IPS-15b (cell line): ENCODE measurements at regions not wholly inside any gene's neighbourhood (a gene's known extent, or its start where the extent isn't known, plus 50 kb on each side); places are given as distances from the start of the nearest gene placed in this dataset.
"Not testable (repeated sequence)": the region's sequence is repeated elsewhere in the genome, so short reads cannot be mapped to it uniquely, and the experiment has no call there.

Source experiments
- H3K27me3 ChIP-seq: one replicate; pipeline ENCODE4 v1.6.1; 2013; ENCODE audit warnings: low read length; ENCODE audit not compliant: control insufficient read depth, insufficient read depth
- H3K36me3 ChIP-seq: one replicate; pipeline ENCODE4 v1.6.1; 2013; ENCODE audit warnings: low read length; ENCODE audit not compliant: control insufficient read depth, insufficient read depth
- H3K4me1 ChIP-seq: one replicate; pipeline ENCODE4 v1.6.1; 2013; ENCODE audit warnings: mild to moderate bottlenecking, low read length; ENCODE audit not compliant: control insufficient read depth, insufficient read depth
- H3K4me3 ChIP-seq: one replicate; pipeline ENCODE4 v1.5.1; 2013; ENCODE audit warnings: low read depth, low read length
- H3K9ac ChIP-seq: one replicate; pipeline ENCODE4 v1.6.1; 2013; ENCODE audit warnings: low read depth, mild to moderate bottlenecking, low read length
- H3K9me3 ChIP-seq: one replicate; pipeline ENCODE4 v1.6.1; 2013; ENCODE audit warnings: mild to moderate bottlenecking, low read length; ENCODE audit not compliant: control insufficient read depth, insufficient read depth

- H3K4me3 ChIP-seq, result no peak overlapping the region
- H3K27me3 ChIP-seq, result no peaks in the 10 kb centered on the region
- no peak overlapping the region for H3K9ac ChIP-seq
- H3K9me3 ChIP-seq, result no peaks in the 10 kb centered on the region
- no peaks in the 10 kb centered on the region for H3K36me3 ChIP-seq
- H3K4me1 ChIP-seq, result no peaks in the 10 kb centered on the region
Measured at GRCh38 chr21:16211339-16212303, 481.8 kb downstream of the USP25 start.

- no peak overlapping the region for H3K4me3 ChIP-seq
- no peaks in the 10 kb centered on the region for H3K9me3 ChIP-seq
- no peaks in the 10 kb centered on the region for H3K36me3 ChIP-seq
- no peaks in the 10 kb centered on the region for H3K27me3 ChIP-seq
- no peak overlapping the region for H3K9ac ChIP-seq
- no peaks in the 10 kb centered on the region for H3K4me1 ChIP-seq
Measured at GRCh38 chr21:16213518-16213917, 483.7 kb downstream of the USP25 start.

GRCh38 chr21:16215193-16215592, 485.4 kb downstream of the USP25 start:
- no peaks in the 10 kb centered on the region for H3K36me3 ChIP-seq
- H3K4me3 ChIP-seq, result no peak overlapping the region
- no peaks in the 10 kb centered on the region for H3K9me3 ChIP-seq
- H3K4me1 ChIP-seq, result no peaks in the 10 kb centered on the region
- H3K9ac ChIP-seq, result no peak overlapping the region
- H3K27me3 ChIP-seq, result no peaks in the 10 kb centered on the region

GRCh38 chr21:16215663-16216183, 485.9 kb downstream of the USP25 start:
- Histone ChIP-seq H3K27me3 (no peaks in the 10 kb centered on the region), H3K9ac (no peak overlapping the region), H3K4me3 (no peak overlapping the region), H3K4me1 (no peaks in the 10 kb centered on the region), H3K36me3 (no peaks in the 10 kb centered on the region), H3K9me3 (no peaks in the 10 kb centered on the region)

- no peaks in the 10 kb centered on the region for H3K27me3 ChIP-seq
Measured at GRCh38 chr21:16216288-16216962, 486.6 kb downstream of the USP25 start.

GRCh38 chr21:16218682-16219343, 489.0 kb downstream of the USP25 start:
- H3K9ac ChIP-seq, result no peak overlapping the region
- H3K36me3 ChIP-seq, result no peaks in the 10 kb centered on the region
- no peaks in the 10 kb centered on the region for H3K4me1 ChIP-seq
- H3K9me3 ChIP-seq, result no peaks in the 10 kb centered on the region
- H3K27me3 ChIP-seq, result no peaks in the 10 kb centered on the region
- H3K4me3 ChIP-seq, result no peak overlapping the region

More at GRCh38 chr21:16216288-16216962, 486.6 kb downstream of the USP25 start:
- Histone ChIP-seq H3K36me3 (no peaks in the 10 kb centered on the region), H3K4me3 (no peak overlapping the region), H3K9ac (no peak overlapping the region), H3K4me1 (no peaks in the 10 kb centered on the region), H3K9me3 (no peaks in the 10 kb centered on the region)

GRCh38 chr21:16224756-16225155, 495.0 kb downstream of the USP25 start:
- not testable (repeated sequence) for H3K4me3 ChIP-seq, H3K9me3 ChIP-seq, H3K27me3 ChIP-seq, H3K4me1 ChIP-seq, H3K36me3 ChIP-seq, H3K9ac ChIP-seq

GRCh38 chr21:16239659-16240265, 510.0 kb downstream of the USP25 start:
- H3K9ac ChIP-seq, result no peak overlapping the region
- no peak overlapping the region for H3K4me3 ChIP-seq
- no peaks in the 10 kb centered on the region for H3K9me3 ChIP-seq
- H3K4me1 ChIP-seq, result peaks cover 5% of the 10 kb centered on the region
- H3K36me3 ChIP-seq, result no peaks in the 10 kb centered on the region
- peaks cover 34% of the 10 kb centered on the region for H3K27me3 ChIP-seq

GRCh38 chr21:16241016-16241415, 511.2 kb downstream of the USP25 start:
- Histone ChIP-seq H3K4me3 (no peak overlapping the region), H3K9me3 (no peaks in the 10 kb centered on the region), H3K36me3 (no peaks in the 10 kb centered on the region), H3K4me1 (peaks cover 5% of the 10 kb centered on the region), H3K27me3 (peaks cover 34% of the 10 kb centered on the region), H3K9ac (no peak overlapping the region)

GRCh38 chr21:16241479-16241963, 511.7 kb downstream of the USP25 start:
- H3K9me3 ChIP-seq, result no peaks in the 10 kb centered on the region
- peaks cover 5% of the 10 kb centered on the region for H3K4me1 ChIP-seq
- peaks cover 34% of the 10 kb centered on the region for H3K27me3 ChIP-seq
- H3K36me3 ChIP-seq, result no peaks in the 10 kb centered on the region
- H3K9ac ChIP-seq, result no peak overlapping the region
- no peak overlapping the region for H3K4me3 ChIP-seq

- H3K4me1 ChIP-seq, result peaks cover 5% of the 10 kb centered on the region
- no peaks in the 10 kb centered on the region for H3K9me3 ChIP-seq
- no peak overlapping the region for H3K4me3 ChIP-seq
Measured at GRCh38 chr21:16243396-16243795, 513.6 kb downstream of the USP25 start.

More at GRCh38 chr21:16243396-16243795, 513.6 kb downstream of the USP25 start:
- peaks cover 34% of the 10 kb centered on the region for H3K27me3 ChIP-seq
- H3K9ac ChIP-seq, result no peak overlapping the region
- no peaks in the 10 kb centered on the region for H3K36me3 ChIP-seq
